ENCODE measurements at regions not wholly inside any gene's neighbourhood (a gene's known extent, or its start where the extent isn't known, plus 50 kb on each side); places are given as distances from the start of the nearest gene placed in this dataset.
A peak's percentile ranks its signal among the peaks of the same experiment; 100 is the strongest.

DNA sequence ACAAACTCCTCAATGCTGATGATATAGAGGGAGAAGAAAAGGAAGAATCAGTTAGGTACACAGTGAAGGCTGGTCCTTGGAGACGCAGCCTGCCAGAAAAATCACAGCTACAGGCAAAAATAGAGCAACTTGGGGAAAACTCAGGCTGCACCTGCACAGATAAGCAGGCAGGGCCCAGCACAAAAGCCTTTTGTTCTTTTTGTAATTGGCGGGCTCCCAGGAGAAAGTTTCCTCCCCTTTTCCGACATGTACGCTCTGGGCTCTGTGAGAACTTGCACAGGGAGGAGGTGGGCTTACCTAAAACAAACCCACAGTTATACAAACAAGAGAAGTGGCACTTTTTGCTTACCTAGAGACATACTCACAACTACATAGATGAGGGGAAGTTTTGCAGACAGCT, 813.4 kb upstream of the EPHA6 start:
- TF ChIP-seq, protein P1, sequence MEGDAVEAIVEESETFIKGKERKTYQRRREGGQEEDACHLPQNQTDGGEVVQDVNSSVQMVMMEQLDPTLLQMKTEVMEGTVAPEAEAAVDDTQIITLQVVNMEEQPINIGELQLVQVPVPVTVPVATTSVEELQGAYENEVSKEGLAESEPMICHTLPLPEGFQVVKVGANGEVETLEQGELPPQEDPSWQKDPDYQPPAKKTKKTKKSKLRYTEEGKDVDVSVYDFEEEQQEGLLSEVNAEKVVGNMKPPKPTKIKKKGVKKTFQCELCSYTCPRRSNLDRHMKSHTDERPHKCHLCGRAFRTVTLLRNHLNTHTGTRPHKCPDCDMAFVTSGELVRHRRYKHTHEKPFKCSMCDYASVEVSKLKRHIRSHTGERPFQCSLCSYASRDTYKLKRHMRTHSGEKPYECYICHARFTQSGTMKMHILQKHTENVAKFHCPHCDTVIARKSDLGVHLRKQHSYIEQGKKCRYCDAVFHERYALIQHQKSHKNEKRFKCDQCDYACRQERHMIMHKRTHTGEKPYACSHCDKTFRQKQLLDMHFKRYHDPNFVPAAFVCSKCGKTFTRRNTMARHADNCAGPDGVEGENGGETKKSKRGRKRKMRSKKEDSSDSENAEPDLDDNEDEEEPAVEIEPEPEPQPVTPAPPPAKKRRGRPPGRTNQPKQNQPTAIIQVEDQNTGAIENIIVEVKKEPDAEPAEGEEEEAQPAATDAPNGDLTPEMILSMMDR (IDR thresholded peaks at IDR 0.05; ENCODE audit: unreplicated experiment): no peak
- H3K27ac Mint-ChIP-seq: peak overlapping the region; percentile 96

DNA sequence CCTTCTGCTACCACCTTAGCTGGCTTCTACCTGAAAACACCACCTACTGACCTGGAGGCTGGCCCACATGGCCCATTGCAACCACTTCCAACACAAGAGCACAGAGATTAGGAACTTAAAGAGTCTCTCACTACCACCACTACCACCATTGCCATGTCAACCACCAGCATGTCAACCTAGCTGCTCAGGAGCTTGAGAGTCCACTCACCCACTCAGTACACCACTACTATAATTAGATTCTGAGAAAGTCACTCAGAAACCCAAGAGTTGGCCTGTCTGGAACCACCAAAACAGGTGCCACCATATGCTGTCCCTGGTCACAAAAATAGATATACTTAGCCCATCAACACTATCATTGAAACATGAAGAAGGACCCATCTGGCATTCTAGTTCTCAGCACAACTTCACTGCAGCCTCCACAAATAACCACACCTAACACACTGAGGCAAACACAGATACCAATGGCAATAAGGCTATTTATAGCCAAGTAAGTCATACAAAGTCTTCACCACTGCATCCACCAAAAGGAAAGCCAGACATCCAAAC, 806.7 kb upstream of the EPHA6 start:
- Mint-ChIP-seq H3K27ac (no peak overlapping the region), H3K4me3 (ENCODE audit: low read depth) (no peak overlapping the region), H3K9me3 (ENCODE audit: low read depth) (peaks cover 14% of the 10 kb centered on the region), H3K27me3 (no peaks in the 10 kb centered on the region), H3K4me1 (ENCODE audit: low read depth) (no peaks in the 10 kb centered on the region), H3K36me3 (ENCODE audit: insufficient read depth) (no peaks in the 10 kb centered on the region)
- no peak for DNase-seq (ENCODE audit: low spot score, unreplicated experiment)
- TF ChIP-seq, protein P1 (IDR thresholded peaks at IDR 0.05; ENCODE audit: unreplicated experiment): no peak

More for the DNA sequence above, 813.4 kb upstream of the EPHA6 start:
- no peaks in the 10 kb centered on the region for H3K27me3 Mint-ChIP-seq
- DNase-seq (ENCODE audit: low spot score, unreplicated experiment): peak; percentile 14
- peaks cover 11% of the 10 kb centered on the region for H3K4me1 Mint-ChIP-seq (ENCODE audit: low read depth)
- peaks cover 4% of the 10 kb centered on the region for H3K36me3 Mint-ChIP-seq (ENCODE audit: insufficient read depth)
- no peak overlapping the region for H3K4me3 Mint-ChIP-seq (ENCODE audit: low read depth)
- H3K9me3 Mint-ChIP-seq (ENCODE audit: low read depth): peaks cover 8% of the 10 kb centered on the region

DNA sequence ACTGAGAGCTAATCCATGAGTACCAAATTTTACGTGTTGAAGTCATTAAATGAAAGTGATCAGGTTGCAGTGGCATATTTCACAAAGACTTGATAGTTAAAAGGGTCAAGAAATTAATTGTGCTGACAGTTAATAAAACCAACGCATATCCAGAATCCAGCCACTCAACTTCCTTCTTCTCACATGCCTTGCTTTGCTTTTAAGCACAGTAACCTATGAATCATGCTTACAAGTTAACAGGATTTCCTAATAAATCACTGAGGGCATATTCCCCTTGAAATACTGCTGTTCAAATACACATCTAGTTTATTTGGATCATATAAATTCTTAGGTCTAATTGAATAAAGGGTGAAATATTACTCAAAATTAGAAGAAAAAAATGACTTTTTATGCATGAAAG, 801.5 kb upstream of the EPHA6 start:
- no peaks in the 10 kb centered on the region for H3K4me1 Mint-ChIP-seq (ENCODE audit: low read depth)

DNA sequence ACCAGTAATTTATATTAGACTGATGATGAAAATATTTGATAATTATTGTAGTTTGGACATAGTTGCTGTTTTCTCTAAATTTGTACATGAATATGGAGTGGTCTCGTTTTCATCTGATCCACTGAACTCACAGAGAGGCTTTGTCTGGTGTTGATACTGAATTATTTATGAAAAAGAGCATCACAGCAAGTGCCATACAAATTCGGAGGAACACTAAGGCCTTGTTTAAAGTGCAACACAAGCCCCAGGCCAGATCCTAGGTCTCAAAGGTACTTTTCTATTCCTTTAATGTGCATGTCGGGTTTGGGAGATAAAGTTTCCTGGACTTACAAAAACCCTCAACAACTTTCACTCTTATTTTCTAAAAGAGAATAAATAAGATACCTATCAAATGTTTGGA, 796.8 kb upstream of the EPHA6 start:
- H3K4me1 Mint-ChIP-seq (ENCODE audit: low read depth): no peaks in the 10 kb centered on the region
- no peaks in the 10 kb centered on the region for H3K36me3 Mint-ChIP-seq (ENCODE audit: insufficient read depth)
- H3K4me3 Mint-ChIP-seq (ENCODE audit: low read depth): no peak overlapping the region
- TF ChIP-seq, protein P1 (IDR thresholded peaks at IDR 0.05; ENCODE audit: unreplicated experiment): no peak
- no peak for DNase-seq (ENCODE audit: low spot score, unreplicated experiment)
- H3K27me3 Mint-ChIP-seq: no peaks in the 10 kb centered on the region
- no peak overlapping the region for H3K27ac Mint-ChIP-seq
- H3K9me3 Mint-ChIP-seq (ENCODE audit: low read depth): no peaks in the 10 kb centered on the region

More for the DNA sequence above, 801.5 kb upstream of the EPHA6 start:
- peaks cover 10% of the 10 kb centered on the region for H3K9me3 Mint-ChIP-seq (ENCODE audit: low read depth)
- no peaks in the 10 kb centered on the region for H3K27me3 Mint-ChIP-seq
- no peak for DNase-seq (ENCODE audit: low spot score, unreplicated experiment)
- no peak overlapping the region for H3K27ac Mint-ChIP-seq
- TF ChIP-seq, protein P1 (IDR thresholded peaks at IDR 0.05; ENCODE audit: unreplicated experiment): no peak
- no peaks in the 10 kb centered on the region for H3K36me3 Mint-ChIP-seq (ENCODE audit: insufficient read depth)
- no peak overlapping the region for H3K4me3 Mint-ChIP-seq (ENCODE audit: low read depth)

DNA sequence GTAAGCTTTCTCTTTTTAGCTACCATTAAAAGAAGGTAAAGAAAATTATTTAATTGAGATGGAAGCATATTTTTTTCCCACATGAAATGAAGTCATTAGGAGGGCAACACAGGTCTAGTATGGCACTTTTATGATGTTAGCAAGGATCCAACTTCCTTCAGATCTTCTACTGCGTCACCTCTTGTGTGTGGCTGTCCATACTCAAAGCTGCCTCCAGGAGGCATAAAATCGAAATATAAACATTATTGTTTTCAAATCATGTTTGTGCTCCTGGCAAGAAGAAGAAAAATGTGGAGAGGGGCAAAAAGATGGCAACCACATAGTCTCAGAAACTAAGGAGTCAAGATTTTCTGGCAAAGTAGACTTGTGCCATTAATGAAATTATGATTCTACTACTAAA, 791.7 kb upstream of the EPHA6 start:
- TF ChIP-seq, protein P1 (IDR thresholded peaks at IDR 0.05; ENCODE audit: unreplicated experiment): no peak

More for the DNA sequence above, 791.7 kb upstream of the EPHA6 start:
- DNase-seq (ENCODE audit: low spot score, unreplicated experiment): no peak
- Mint-ChIP-seq H3K4me3 (ENCODE audit: low read depth) (no peak overlapping the region), H3K36me3 (ENCODE audit: insufficient read depth) (no peaks in the 10 kb centered on the region), H3K4me1 (ENCODE audit: low read depth) (no peaks in the 10 kb centered on the region), H3K27me3 (no peaks in the 10 kb centered on the region), H3K27ac (no peak overlapping the region), H3K9me3 (ENCODE audit: low read depth) (no peaks in the 10 kb centered on the region)

Data from progenitor cell of endocrine pancreas (in vitro differentiated cells).